Right ventricle myocardium superior (tissue), 1 donor: ENCODE measurements at regions not wholly inside any gene's neighbourhood (a gene's known extent, or its start where the extent isn't known, plus 50 kb on each side); places are given as distances from the start of the nearest gene placed in this dataset.

Source experiments
- ATAC-seq: fragments of 200-7000 bp; cut with Tn5 transposase; one replicate; pipeline ENCODE4 v1.9.1; 2020; ENCODE audit warnings: mild to moderate bottlenecking; ENCODE audit not compliant: poor library complexity
- DNase-seq: peaks from one replicate; pipeline ENCODE4 v3.0.0-alpha.2; 2020
- intact Hi-C: fragments of 100-400 bp; cut with DNase I; formaldehyde crosslinking; loops from one replicate; pipeline ENCODE4 v1.11.2; 2022
- donor health status: DM: no; HTN: yes; CAD: no; lungs with severe emphysema.

- DNase-seq, result no peak
- intact Hi-C loops, result no loop called here
- peak; percentile 96 for ATAC-seq
Measured at GRCh38 chr15:37165395-37165794, 65.0 kb upstream of the MEIS2 start.

GRCh38 chr15:37166402-37166801, 66.1 kb upstream of the MEIS2 start:
- intact Hi-C loops, result no loop called here
- ATAC-seq (peak; percentile 56), DNase-seq (no peak)

- intact Hi-C loops, result no loop called here
- no peak for DNase-seq
- ATAC-seq, result no peak
Measured at GRCh38 chr15:37181339-37181738, 81.0 kb upstream of the MEIS2 start.

GRCh38 chr15:37199545-37199944, 99.2 kb upstream of the MEIS2 start:
- no peak for DNase-seq
- no peak for ATAC-seq
- intact Hi-C loops, result no loop called here

GRCh38 chr15:37203050-37203449, 102.7 kb upstream of the MEIS2 start:
- ATAC-seq, result no peak
- DNase-seq, result no peak
- intact Hi-C loops, result no loop called here

GRCh38 chr15:37204692-37205091, 104.3 kb upstream of the MEIS2 start:
- intact Hi-C loops, result no loop called here
- DNase-seq, result no peak
- no peak for ATAC-seq

- ATAC-seq (no peak), DNase-seq (no peak)
- intact Hi-C loops, result no loop called here
Measured at GRCh38 chr15:37206690-37207089, 106.3 kb upstream of the MEIS2 start.

- ATAC-seq (no peak), DNase-seq (no peak)
- intact Hi-C loops, result no loop called here
Measured at GRCh38 chr15:37208146-37209040, 108.0 kb upstream of the MEIS2 start.

- intact Hi-C loops, result no loop called here
- no peak for DNase-seq
- no peak for ATAC-seq
Measured at GRCh38 chr15:37209041-37209363, 108.7 kb upstream of the MEIS2 start.

- intact Hi-C loops, result no loop called here
- DNase-seq (no peak), ATAC-seq (no peak)
Measured at GRCh38 chr15:37217567-37217966, 117.2 kb upstream of the MEIS2 start.

GRCh38 chr15:37218351-37218916, 118.1 kb upstream of the MEIS2 start:
- intact Hi-C loops, result no loop called here
- DNase-seq, result no peak

GRCh38 chr15:37219211-37219701, 118.9 kb upstream of the MEIS2 start:
- no peak for ATAC-seq
- intact Hi-C loops, result no loop called here
- DNase-seq, result no peak

More at GRCh38 chr15:37218351-37218916, 118.1 kb upstream of the MEIS2 start:
- ATAC-seq, result no peak

- ATAC-seq (no peak), DNase-seq (no peak)
- intact Hi-C loops, result no loop called here
Measured at GRCh38 chr15:37220949-37221670, 120.8 kb upstream of the MEIS2 start.

- DNase-seq (no peak), ATAC-seq (no peak)
- intact Hi-C loops, result no loop called here
Measured at GRCh38 chr15:37221671-37222145, 121.4 kb upstream of the MEIS2 start.

GRCh38 chr15:37223089-37223488, 122.7 kb upstream of the MEIS2 start:
- no peak for DNase-seq
- no peak for ATAC-seq
- intact Hi-C loops, result no loop called here

- no peak for DNase-seq
- no peak for ATAC-seq
- intact Hi-C loops, result no loop called here
Measured at GRCh38 chr15:37229855-37230619, 129.7 kb upstream of the MEIS2 start.

GRCh38 chr15:37245358-37245757, 145.0 kb upstream of the MEIS2 start:
- intact Hi-C loops, result no loop called here
- DNase-seq, result no peak
- no peak for ATAC-seq

- intact Hi-C loops, result no loop called here
- DNase-seq, result no peak
- no peak for ATAC-seq
Measured at GRCh38 chr15:37246065-37246464, 145.7 kb upstream of the MEIS2 start.

GRCh38 chr15:37246856-37247255, 146.5 kb upstream of the MEIS2 start:
- intact Hi-C loops, result no loop called here
- no peak for DNase-seq
- no peak for ATAC-seq
